Stimulated activated CD8-positive, alpha-beta memory T cell treated with anti-CD3 and anti-CD28 coated beads, Interleukin-15, amount 100 ng/mL, for 48 hours (primary cell): ENCODE measurements at regions not wholly inside any gene's neighbourhood (a gene's known extent, or its start where the extent isn't known, plus 50 kb on each side); places are given as distances from the start of the nearest gene placed in this dataset.
"Not testable (repeated sequence)": the region's sequence is repeated elsewhere in the genome, so short reads cannot be mapped to it uniquely, and the experiment has no call there.

Experiments
- DNase-seq, 2 donors: peaks; one replicate each; pipeline ENCODE4 v3.0.0-alpha.2; 2020; ENCODE audit warnings: low read depth in 2 of 2

DNA sequence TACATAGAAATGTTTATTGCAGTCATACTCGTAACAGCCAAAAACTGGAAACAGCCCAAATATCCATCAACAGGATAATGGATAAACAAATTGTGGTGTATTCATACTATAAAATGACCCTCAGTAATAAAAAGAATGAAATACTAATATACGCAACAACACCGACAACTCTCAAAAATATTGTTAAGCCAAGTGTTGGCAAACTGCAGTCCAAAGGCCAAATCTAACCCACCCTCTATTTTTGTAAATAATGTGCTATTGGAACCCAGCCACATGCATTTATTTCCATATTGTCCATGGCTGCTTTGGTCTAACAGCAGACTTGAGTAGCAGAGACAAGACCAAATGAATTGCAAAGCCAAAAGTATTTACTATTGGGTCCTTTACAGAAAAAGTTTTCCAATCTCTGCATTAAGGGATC, 151.0 kb downstream of the MREG start:
- no peak for DNase-seq

DNA sequence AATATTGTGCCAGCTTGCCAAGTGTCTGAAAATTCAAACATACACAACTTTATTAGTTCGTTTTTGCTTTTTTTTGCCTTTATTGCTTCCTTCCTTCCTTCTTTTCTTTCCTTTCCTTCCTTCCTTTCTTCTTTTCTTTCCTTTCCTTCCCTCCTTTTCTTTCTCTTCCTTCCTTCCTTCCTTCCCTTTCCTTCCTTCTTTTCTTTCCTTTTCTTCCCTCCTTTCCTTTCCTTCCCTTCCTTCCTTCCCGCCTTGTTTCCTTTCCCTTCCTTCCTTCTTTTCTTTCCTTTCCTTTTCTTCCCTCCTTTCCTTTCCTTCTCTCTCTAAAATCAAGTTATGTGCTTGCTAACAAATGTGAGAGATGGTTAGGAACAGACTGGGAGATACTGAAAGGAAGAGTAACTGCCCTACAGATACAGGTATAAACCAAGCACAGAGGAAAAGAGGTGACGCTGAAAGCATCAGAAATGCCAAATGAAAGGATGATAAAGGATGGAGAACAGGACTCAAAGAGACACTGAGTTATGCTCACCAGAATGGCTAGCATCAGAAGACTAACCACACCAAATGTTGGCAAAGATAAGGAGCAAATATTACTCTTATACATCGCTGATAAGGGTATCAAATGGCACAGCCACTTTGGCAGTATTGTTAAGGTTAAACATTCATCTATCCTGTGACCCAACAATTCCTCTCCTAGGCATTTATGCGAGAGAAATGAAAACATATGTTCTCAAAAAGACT, 151.6 kb downstream of the MREG start:
- DNase-seq, result no peak

DNA sequence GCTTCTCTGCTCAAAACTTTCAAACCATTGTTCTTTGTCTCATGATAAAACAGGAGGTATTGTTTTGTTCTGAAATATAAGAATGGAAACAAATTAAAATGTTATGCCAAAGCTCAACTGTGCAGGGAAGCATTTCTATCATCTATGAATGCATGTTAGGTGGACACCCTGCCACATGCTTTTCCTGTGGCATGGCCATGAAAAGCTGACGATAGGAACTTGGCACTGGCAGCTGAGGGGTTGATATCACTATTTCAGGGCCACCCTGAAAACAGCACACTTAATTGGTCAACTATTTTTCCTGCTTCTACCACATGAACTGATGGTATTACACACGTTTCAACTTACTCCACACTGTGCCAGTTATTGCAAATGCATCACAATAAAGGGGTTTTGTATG, 157.3 kb downstream of the MREG start:
- DNase-seq, result no peak

DNA sequence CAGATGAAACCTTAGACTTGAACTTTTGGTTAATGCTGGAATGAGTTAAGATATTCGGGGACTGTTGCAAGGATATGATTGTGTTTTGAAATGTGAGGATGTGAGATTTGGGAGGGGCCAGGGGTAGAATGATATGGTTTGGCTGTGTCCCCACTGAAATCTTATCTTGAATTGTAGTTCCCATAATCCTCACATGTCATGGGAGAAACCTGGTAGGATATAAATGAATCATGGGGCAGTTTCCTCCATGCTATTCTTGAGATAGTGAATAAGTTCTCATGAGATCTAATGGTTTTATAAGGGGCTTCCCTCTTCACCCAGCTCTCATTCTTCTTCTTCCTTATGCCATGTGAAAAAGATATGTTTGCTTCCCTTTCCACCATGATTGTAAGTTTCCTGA, 158.0 kb downstream of the MREG start:
- not testable (repeated sequence) for DNase-seq

DNA sequence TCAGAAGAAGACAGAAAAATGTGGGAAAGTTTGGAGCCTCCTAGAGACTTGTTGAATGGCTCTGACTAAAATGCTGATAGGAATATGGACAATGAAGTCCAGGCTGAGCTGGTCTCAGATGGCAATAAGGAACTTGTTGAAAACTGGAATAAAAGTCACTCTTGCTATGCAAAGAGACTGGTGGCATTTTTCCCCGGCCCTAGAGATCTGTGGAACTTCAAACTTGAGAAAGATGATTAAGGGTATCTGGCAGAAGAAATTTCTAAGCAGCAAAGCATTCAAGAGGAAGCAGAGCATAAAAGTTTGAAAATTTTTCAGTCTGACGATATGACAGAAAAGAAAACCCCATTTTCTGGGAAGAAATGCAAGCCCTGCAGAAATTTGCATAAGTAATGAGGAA, 159.3 kb downstream of the MREG start:
- no peak for DNase-seq

DNA sequence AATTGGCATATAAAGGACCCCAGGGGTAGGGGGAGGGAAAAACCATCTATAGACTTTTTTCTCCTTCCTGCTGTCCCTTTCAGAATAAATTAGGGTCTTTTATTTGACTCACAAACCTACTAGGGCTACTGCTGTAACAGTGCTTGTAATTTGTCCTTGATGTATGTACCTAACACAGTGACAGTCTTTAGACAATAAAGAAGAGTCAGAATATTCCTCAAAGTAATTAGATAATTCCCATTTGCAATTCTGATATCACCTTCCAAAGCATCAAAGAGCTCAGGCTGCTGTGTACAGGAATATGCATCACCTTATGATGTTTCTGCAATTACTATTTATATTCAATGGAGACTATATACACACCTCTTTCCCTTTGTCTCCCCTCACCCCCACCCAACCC, 161.7 kb downstream of the MREG start:
- no peak for DNase-seq

DNA sequence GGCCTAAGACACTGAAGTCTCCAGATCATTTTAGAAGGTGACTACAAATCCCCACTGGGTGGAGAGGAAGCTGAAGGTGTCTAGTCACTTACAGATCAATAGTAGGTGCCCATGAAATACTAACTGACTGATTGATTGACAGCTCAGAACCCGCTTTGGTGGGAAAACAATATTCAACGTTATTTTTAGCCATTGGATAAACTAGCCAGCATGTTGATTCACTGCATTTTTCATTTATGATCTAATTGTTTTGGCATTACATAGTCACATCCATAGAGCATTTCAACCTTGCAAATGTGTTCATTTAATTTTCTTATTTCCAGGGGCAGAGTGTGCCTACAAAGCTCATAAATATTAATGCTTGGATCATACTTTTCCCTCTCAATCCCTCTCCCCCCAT, 162.3 kb downstream of the MREG start:
- no peak for DNase-seq

DNA sequence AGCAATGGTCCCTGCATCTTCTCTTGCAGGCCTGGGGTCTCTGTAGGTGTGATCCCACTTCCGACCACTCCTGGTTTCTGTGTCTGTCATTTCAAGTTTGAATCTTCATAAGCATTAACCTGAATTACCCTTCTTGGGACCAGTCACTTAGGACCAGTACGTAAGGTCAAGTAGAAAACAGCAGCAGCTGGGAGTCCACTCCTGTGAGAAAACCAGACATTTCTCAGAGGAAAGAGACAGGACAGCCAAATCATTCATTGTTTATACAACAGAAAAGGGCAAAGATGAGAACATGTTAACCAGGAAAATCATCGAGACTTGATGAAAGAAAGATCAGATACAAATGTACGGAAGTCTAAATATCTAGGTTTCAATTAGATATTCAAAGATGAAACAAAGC, 163.0 kb downstream of the MREG start:
- no peak for DNase-seq

DNA sequence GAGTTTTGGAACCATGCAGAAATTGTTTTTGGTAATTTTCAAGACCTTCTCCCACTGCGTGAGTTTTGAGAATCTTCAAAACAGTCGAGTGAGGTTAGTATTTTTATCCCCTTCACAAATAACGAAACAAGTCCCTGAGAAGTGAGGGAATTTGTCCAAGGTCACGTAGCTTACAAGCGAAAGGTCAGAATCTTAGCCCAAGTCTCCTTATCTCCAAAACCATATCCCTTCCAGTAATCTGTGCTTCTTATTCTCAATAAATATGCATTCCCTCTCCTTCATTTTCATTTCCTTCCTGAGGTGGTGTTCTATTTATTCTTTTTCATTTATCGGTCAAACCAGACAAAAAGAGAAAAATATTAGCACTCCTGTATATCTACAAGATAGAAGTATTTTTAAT, 163.6 kb downstream of the MREG start:
- no peak for DNase-seq

DNA sequence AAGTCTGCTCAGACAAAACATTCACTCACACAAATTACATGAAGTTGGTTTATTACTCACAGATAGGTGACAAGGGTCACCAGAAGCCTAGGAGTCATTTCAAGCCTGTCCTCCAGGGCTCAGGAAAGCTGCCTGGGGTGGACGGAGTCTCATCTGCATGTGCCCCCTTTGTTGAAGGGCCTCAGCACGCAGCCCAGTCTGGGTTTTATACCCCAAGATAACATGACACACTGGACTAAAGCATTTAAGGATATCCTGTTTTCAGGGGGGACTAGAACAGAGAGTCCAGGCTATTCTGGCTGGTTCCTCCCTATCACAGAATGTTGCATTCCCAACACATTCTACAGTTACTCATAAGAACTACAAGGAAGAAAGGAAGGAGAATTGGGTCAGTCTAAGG, 164.7 kb downstream of the MREG start:
- DNase-seq, result no peak

DNA sequence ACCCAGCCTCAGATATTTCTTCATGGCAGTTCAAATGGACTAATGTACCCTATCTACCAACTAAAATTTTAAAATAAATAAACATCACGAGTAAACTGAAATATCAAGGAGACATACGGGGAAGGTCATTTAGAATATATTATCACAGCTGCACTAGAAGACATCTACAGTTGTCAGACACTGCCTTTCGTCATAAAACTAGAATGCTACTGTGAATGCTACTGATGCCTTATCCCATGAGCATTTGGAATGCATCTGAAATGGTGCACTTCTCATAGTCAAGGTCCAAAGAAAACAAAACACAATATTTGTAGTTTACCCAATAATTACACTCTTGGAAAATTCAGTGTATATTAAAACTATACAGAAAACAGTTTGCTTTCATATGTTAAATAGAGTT, 165.2 kb downstream of the MREG start:
- DNase-seq, result no peak

DNA sequence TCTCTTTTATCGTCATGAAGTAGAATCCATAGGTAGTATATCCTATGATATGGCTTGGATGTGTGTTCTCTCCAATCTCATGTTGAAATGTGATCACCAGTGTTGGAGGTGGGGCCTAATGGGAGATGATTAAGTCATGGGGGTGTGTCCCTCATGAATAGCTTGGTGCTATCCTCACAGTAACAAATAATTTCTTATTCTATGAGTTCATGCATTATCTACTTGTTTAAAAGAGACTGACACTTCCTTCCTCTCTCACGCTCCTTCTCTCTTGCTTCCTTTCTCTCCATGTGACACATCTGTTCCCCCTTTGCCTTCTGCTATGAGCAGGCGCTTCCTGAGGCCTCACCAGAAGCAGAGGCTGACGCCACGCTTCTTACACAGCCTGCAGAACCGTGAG, 165.6 kb downstream of the MREG start:
- DNase-seq, result no peak

DNA sequence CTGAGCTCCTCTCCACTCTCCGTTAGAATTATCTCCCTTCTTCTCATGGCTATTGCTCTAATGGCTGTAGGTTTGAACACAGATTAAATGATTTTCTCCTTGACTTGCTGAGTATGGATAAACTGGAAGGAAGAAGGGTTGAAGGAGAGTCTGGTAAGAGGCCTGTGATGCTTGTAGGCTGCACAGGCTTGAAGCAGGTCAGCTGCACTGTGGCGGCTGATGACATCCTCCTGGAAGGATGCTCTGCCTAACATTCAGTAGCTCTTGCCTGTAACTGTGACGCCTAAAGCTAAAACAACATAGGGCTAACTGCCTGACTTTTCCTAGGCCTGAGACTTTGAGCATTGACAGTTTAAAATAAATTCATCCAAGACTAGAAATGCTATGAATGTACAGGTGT, 166.3 kb downstream of the MREG start:
- DNase-seq, result no peak

DNA sequence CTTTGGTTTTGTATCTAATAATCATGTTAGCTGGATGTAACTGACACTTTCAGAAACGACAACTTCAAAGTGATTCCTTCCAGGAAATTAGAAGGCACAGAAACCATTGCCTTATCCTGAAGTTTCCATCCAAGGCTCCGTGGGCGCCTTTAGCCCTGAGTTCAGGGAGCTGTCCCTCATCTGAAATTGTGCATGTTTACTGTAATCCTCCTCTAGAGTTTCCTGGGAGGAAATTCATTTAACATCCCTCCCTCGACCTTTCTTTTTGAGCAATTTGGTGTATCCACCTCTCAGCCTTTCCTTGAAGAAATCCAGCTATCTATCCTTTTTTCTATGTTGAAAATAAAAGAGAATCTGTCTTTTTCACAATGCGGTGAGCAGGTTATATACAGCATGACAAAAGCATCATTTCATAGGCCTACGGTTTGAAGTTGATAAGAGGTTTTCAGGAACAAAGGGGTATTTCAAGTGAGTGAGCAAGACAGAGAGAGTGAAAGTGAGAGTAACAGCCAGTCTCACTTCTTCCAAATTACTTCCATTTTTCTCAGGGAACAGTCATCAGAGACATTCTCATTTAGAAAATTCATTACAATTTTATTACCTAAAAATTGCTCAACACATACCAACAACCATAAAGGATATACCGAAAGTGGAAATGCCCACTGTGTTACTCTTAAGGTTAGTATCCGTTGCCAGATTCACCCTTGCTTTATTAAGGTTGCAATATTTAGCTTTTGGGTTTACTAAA, 167.3 kb downstream of the MREG start:
- DNase-seq, result no peak

DNA sequence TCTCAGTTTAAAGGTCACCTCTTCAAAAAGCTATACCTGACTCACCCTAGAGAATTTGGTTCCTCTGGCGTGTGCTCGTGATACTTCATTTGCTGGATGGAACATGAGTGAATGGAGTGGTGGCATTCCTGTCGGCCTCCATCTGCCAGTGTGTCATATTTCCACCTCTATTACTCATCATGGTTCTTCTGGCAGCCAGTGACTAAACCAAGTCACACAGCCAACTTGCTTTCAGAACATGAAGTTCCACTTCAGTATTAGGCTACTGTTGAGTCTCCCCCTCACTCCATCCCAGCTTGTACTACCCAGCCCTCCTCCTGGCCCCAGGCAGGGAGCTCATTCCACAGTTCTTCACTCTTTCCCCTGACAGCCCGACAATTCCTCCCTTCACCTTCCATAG, 169.8 kb downstream of the MREG start:
- DNase-seq, result no peak

DNA sequence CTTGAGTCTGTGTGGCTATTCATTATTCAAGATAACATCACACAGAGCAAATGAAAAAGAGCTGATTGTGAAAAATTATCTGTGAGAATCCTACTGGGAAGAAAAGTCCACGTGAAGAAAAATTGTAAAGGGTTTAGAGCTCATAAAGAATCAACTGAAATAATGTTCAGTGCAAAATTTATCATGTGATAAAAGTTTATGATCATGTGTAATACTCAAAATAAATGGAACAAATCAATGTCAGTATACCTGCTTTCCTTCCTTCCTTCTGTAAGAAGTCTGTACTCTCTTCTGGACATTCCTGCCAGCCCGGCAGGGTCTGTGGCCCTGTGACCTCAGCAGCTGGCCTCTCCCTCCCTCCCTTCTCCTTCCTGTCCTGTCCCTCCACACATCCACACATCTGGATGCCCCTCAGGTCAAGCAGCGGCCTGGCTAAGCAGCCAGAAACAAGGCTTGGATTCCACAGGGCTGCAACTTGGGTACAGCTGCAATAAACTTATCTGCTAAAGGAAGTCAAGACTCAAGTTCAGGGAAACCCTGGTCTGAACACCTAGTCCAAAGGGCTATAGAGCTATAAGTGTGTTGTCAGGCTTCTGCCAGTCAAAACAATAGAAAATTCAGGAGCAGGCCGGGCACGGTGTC, 172.1 kb downstream of the MREG start:
- no peak for DNase-seq

DNA sequence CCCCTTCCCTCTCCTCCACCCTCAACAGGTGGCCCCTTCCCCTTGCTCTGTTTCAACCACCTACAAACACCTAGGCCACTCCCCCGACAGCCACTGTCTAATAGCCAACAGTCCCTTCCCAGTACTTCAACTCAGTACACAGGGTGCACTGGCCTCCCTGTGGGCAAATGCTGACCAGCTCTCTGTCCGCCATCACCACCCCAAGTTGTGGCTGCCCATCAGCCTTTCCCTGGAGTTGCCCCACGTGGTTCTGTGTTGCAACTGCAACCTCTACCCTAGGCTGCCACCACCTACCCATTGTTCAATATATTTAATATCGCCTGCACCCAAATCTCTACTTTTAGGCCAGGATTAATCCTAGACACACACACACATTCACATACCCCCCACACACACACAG, 173.5 kb downstream of the MREG start:
- DNase-seq, result no peak

DNA sequence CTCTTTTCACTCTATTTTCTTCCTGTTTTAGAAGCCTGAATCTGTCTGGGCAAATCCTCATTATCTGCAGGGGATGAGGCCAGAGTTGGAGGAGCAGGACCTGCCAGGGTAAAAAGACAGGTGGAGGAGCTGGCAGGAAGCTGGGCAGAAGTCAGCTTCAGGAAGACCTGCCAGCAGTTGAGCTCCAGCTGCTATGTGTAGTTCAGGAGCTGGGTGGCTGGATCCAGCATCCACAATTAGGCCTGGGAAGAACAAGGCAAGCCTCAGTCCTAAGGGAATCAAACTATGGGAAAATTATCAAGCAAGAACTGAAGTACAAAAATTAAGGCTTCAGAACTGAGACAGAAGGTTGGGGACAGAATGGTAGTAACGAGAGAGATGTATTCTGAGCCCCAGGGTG, 174.0 kb downstream of the MREG start:
- DNase-seq, result no peak

DNA sequence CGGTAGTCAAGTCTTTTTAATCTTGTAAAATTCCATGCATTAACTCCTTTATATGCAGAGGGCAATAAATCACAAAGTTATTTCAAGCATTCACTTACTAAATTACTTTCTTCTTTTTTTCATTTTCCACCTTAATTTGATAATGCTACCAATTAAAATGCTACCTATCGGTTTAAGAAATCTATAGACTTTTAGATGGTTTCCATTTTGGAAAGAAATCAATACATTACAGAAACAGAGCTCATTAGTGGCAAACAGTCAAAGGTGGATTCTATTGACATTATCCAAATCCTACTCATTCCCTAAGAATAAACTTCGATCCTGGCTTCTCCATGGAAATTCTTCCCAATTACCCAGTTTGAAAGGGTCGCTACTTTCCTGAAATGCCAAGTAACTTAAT, 176.5 kb downstream of the MREG start:
- DNase-seq, result no peak

DNA sequence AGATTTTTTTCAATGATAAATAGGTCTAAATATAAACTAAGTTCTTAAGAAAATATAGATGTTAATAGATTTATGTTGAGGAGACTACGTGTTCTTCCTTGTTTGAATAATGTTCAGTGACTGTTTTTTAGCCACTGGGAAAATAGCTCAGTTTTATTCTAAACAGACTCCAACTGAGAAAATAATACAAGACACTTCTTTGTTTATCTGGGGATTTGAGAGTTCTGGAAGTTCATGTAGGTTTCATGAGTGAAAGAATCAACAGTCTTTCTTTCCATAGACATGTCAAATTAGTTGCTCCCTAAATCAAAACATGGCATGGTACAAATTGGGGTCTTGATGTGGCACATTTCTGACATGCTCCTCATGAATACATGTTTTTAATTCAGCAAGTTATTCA, 177.7 kb downstream of the MREG start:
- no peak for DNase-seq

DNA sequence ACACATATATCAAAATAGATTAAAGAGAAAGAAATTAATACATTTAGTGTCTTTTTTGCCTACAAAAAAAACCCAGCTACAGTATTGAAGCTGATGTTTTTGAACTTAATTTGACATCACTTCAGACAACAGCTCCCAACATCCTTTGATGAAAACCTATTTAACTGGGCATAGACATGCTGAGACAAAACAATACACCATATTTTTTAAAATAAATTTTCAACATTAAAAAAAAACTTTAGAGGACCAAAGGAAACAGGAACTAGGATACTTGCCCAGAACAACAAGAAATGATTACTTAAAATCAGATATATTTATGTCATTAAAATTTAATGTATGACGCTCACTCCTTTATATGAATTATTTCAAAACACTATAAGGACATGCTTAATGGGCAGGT, 178.1 kb downstream of the MREG start:
- DNase-seq, result no peak

DNA sequence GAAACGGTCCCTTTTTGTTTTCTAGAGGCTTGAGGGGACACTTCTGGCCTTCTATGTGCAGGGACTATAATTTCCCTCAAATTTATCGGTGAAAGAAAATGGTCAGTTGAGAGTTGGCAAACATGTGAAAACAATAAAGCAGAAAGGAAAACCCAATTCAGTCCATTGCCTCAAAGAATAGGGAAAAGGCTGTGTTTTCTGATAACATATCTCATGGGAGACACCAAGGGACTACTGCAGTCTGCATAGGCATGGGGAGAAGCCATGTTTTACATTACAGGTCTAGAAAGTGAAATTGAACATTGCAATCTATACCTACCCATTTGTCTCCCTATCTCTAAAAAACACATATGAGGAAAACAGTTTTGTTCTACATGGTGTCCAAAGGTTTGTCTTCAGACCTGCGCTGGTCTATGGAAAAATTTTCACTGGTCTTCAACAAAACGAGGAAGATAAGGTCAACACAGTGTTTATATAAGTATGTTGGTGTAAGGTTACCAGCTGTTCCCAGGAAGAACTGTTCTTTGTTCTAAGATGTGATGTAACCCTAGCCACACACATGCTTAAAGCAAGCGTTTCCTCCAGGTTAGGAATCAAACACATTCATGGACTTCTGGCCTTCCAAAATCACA, 179.7 kb downstream of the MREG start:
- DNase-seq, result no peak

DNA sequence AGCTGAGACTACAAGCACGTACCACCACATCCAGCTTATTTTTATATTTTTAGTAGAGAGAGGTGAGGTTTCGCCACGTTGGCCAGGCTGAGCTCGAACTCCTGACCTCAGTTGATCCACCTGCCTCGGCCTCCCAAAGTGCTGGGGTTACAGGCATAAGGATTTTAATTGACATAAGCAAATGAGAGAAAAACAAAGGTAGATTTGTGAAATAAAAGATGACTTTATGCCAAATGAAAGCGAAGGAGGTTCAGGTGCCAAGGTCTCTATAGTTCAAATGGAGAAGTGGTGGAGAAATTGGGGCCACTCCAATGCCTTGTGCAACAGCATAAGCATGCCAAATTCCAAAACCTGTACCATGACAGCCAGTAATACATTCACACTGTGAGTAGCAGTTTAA, 180.6 kb downstream of the MREG start:
- DNase-seq, result no peak
